Right lobe of liver (tissue), 4 donors: ENCODE measurements at regions not wholly inside any gene's neighbourhood (a gene's known extent, or its start where the extent isn't known, plus 50 kb on each side); places are given as distances from the start of the nearest gene placed in this dataset.

Source experiments
- POLR2A ChIP-seq: fragments of 450-650 bp; IDR thresholded peaks from one replicate; pipeline ENCODE4 v1.6.1; 2017; ENCODE audit warnings: antibody characterized with exemption, mild to moderate bottlenecking
- TF ChIP-seq, protein P1 (sequence below), 4 donors: fragments of 200-600 bp in 3 of 4; fragments of 450-650 bp in 1 of 4; IDR thresholded peaks; one replicate each; pipeline versions ENCODE4 v1.5.1 to v1.8.0; 2016 to 2022; ENCODE audit warnings: antibody characterized with exemption in 4 of 4, mild to moderate bottlenecking in 2 of 4
- donor health status: DM: no; HTN: no; CAD: no.
- donor health status: DM: no; HTN: no; CAD: no.
- donor health status: DM: no; HTN: yes; CAD: no.

- TF ChIP-seq, protein P1, sequence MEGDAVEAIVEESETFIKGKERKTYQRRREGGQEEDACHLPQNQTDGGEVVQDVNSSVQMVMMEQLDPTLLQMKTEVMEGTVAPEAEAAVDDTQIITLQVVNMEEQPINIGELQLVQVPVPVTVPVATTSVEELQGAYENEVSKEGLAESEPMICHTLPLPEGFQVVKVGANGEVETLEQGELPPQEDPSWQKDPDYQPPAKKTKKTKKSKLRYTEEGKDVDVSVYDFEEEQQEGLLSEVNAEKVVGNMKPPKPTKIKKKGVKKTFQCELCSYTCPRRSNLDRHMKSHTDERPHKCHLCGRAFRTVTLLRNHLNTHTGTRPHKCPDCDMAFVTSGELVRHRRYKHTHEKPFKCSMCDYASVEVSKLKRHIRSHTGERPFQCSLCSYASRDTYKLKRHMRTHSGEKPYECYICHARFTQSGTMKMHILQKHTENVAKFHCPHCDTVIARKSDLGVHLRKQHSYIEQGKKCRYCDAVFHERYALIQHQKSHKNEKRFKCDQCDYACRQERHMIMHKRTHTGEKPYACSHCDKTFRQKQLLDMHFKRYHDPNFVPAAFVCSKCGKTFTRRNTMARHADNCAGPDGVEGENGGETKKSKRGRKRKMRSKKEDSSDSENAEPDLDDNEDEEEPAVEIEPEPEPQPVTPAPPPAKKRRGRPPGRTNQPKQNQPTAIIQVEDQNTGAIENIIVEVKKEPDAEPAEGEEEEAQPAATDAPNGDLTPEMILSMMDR (IDR thresholded peaks at IDR 0.05), result no peak
- TF ChIP-seq POLR2A, result no peak
Observed at GRCh38 chr11:80837051-80837450, 1396.2 kb upstream of the TENM4 start.
